Vagina (tissue), 2 donors: ENCODE measurements at regions not wholly inside any gene's neighbourhood (a gene's known extent, or its start where the extent isn't known, plus 50 kb on each side); places are given as distances from the start of the nearest gene placed in this dataset.

Experiments used
- DNase-seq, 2 donors: peaks; one replicate each; pipeline ENCODE4 v3.0.0-alpha.2; 2017; ENCODE audit errors: extremely low spot score in 2 of 2
- H3K27ac ChIP-seq: fragments of 200-600 bp; sonication (generic); one replicate; pipeline ENCODE4 v1.5.1; 2019
- H3K27me3 ChIP-seq: fragments of 200-600 bp; sonication (generic); one replicate; pipeline ENCODE4 v1.5.1; 2019
- H3K36me3 ChIP-seq, 2 donors: fragments of 200-600 bp; sonication (generic); one replicate each; pipeline ENCODE4 v1.5.1; 2017 to 2019
- H3K4me1 ChIP-seq: fragments of 200-600 bp; sonication (generic); one replicate; pipeline ENCODE4 v1.5.1; 2019
- H3K4me3 ChIP-seq, 2 donors: fragments of 200-600 bp; sonication (generic); 1 replicate in 1 of 2; 2 replicates in 1 of 2; pipeline ENCODE4 v1.5.1; 2016 to 2019
- H3K9me3 ChIP-seq: fragments of 200-600 bp; sonication (generic); one replicate; pipeline ENCODE4 v1.5.1; 2019
- CTCF ChIP-seq, 3 experiments: fragments of 450-650 bp in 2 of 3; fragments of 200-600 bp in 1 of 3; sonication (generic) in 1 of 3; IDR thresholded peaks; one replicate each; pipeline ENCODE4 v1.5.1; 2017 to 2019; ENCODE audit warnings: antibody characterized with exemption in 3 of 3, mild to moderate bottlenecking in 2 of 3, moderate library complexity in 2 of 3
- POLR2A ChIP-seq, 2 donors: fragments of 450-650 bp; IDR thresholded peaks; one replicate each; pipeline ENCODE4 v1.6.1; 2017; ENCODE audit warnings: antibody characterized with exemption in 2 of 2, mild to moderate bottlenecking in 2 of 2, moderate library complexity in 2 of 2
- POLR2AphosphoS5 ChIP-seq, 2 donors: sonication (generic); formaldehyde crosslinking; IDR thresholded peaks; one replicate each; pipeline ENCODE4 v1.9.0; 2017; ENCODE audit warnings: antibody characterized with exemption in 2 of 2, mild to moderate bottlenecking in 2 of 2, low read depth in 1 of 2; ENCODE audit not compliant: insufficient read depth in 1 of 2
- intact Hi-C: fragments of 100-400 bp; cut with DNase I; formaldehyde crosslinking; loops from one replicate; pipeline ENCODE4 v1.15.1; 2023

- intact Hi-C loops, result no loop called here
- Histone ChIP-seq H3K4me3 (no peak overlapping the region), H3K36me3 (no peaks in the 10 kb centered on the region), H3K27me3 (no peaks in the 10 kb centered on the region), H3K4me1 (no peaks in the 10 kb centered on the region), H3K27ac (no peak overlapping the region), H3K9me3 (no peaks in the 10 kb centered on the region)
- no peak for DNase-seq
- no peak for TF ChIP-seq POLR2AphosphoS5 (IDR thresholded peaks at IDR 0.05; ENCODE audit: insufficient read depth in 1 of 2, low read depth in 1 of 2)
- TF ChIP-seq POLR2A (IDR thresholded peaks at IDR 0.05), result no peak
- TF ChIP-seq CTCF (IDR thresholded peaks at IDR 0.05), result no peak
Observed at GRCh38 chr6:126147291-126147815, 161.0 kb downstream of the TRMT11 start.

GRCh38 chr6:126148853-126149252 lies 162.5 kb downstream of the TRMT11 start:
- H3K9me3 ChIP-seq, result no peaks in the 10 kb centered on the region
- intact Hi-C loops, result no loop called here
- H3K36me3 ChIP-seq, result no peaks in the 10 kb centered on the region
- no peak overlapping the region for H3K27ac ChIP-seq
- no peaks in the 10 kb centered on the region for H3K4me1 ChIP-seq
- TF ChIP-seq POLR2AphosphoS5 (IDR thresholded peaks at IDR 0.05; ENCODE audit: insufficient read depth in 1 of 2, low read depth in 1 of 2) (no peak), CTCF (IDR thresholded peaks at IDR 0.05) (no peak), POLR2A (IDR thresholded peaks at IDR 0.05) (no peak)
- H3K4me3 ChIP-seq, result no peak overlapping the region
- no peaks in the 10 kb centered on the region for H3K27me3 ChIP-seq
- DNase-seq, result no peak

GRCh38 chr6:126152372-126152745 lies 166.0 kb downstream of the TRMT11 start:
- Histone ChIP-seq H3K4me3 (no peak overlapping the region), H3K27ac (no peak overlapping the region), H3K36me3 (no peaks in the 10 kb centered on the region), H3K4me1 (no peaks in the 10 kb centered on the region), H3K9me3 (no peaks in the 10 kb centered on the region), H3K27me3 (no peaks in the 10 kb centered on the region)
- TF ChIP-seq POLR2AphosphoS5 (IDR thresholded peaks at IDR 0.05; ENCODE audit: insufficient read depth in 1 of 2, low read depth in 1 of 2) (no peak), POLR2A (IDR thresholded peaks at IDR 0.05) (no peak), CTCF (IDR thresholded peaks at IDR 0.05) (no peak)
- intact Hi-C loops, result no loop called here
- DNase-seq, result no peak

GRCh38 chr6:126153661-126154060 lies 167.3 kb downstream of the TRMT11 start:
- no peak for TF ChIP-seq POLR2AphosphoS5 (IDR thresholded peaks at IDR 0.05; ENCODE audit: insufficient read depth in 1 of 2, low read depth in 1 of 2)
- TF ChIP-seq POLR2A (IDR thresholded peaks at IDR 0.05), result no peak
- no peak for TF ChIP-seq CTCF (IDR thresholded peaks at IDR 0.05)
- DNase-seq, result no peak
- H3K9me3 ChIP-seq, result no peaks in the 10 kb centered on the region
- no peaks in the 10 kb centered on the region for H3K27me3 ChIP-seq
- no peaks in the 10 kb centered on the region for H3K4me1 ChIP-seq
- no peak overlapping the region for H3K4me3 ChIP-seq
- H3K27ac ChIP-seq, result no peak overlapping the region
- no peaks in the 10 kb centered on the region for H3K36me3 ChIP-seq
- intact Hi-C loops, result no loop called here

- no peak for TF ChIP-seq POLR2A (IDR thresholded peaks at IDR 0.05)
- no peak for TF ChIP-seq POLR2AphosphoS5 (IDR thresholded peaks at IDR 0.05; ENCODE audit: insufficient read depth in 1 of 2, low read depth in 1 of 2)
- no peak for TF ChIP-seq CTCF (IDR thresholded peaks at IDR 0.05)
- Histone ChIP-seq H3K4me3 (no peak overlapping the region), H3K4me1 (no peaks in the 10 kb centered on the region), H3K27me3 (no peaks in the 10 kb centered on the region), H3K36me3 (no peaks in the 10 kb centered on the region), H3K27ac (no peak overlapping the region), H3K9me3 (no peaks in the 10 kb centered on the region)
- intact Hi-C loops, result no loop called here
- DNase-seq, result no peak
Observed at GRCh38 chr6:126156973-126157372, 170.6 kb downstream of the TRMT11 start.
